Kidney epithelial cell (primary cell): ENCODE measurements at regions not wholly inside any gene's neighbourhood (a gene's known extent, or its start where the extent isn't known, plus 50 kb on each side); places are given as distances from the start of the nearest gene placed in this dataset.
A peak's percentile ranks its signal among the peaks of the same experiment; 100 is the strongest.

Experiments used
- DNase-seq: peaks from one replicate; pipeline ENCODE4 v3.0.0-alpha.2; 2010; ENCODE audit warnings: low read depth
- H3K27me3 ChIP-seq: 2 replicates; pipeline ENCODE4 v1.6.0; 2011; ENCODE audit warnings: low read length; ENCODE audit not compliant: control insufficient read depth, insufficient read depth
- H3K36me3 ChIP-seq: 2 replicates; pipeline ENCODE4 v1.5.1; 2011; ENCODE audit warnings: low read length; ENCODE audit not compliant: control insufficient read depth, insufficient read depth
- H3K4me3 ChIP-seq: 2 replicates; pipeline ENCODE4 v1.5.1; 2011; ENCODE audit warnings: low read depth, mild to moderate bottlenecking, control low read depth, low read length
- CTCF ChIP-seq: IDR thresholded peaks from 2 replicates; pipeline ENCODE4 v1.5.1; 2011; ENCODE audit warnings: mild to moderate bottlenecking, moderate library complexity, low read length, control low read depth, inconsistent platforms; ENCODE audit not compliant: insufficient read depth, poor library complexity, severe bottlenecking

DNA sequence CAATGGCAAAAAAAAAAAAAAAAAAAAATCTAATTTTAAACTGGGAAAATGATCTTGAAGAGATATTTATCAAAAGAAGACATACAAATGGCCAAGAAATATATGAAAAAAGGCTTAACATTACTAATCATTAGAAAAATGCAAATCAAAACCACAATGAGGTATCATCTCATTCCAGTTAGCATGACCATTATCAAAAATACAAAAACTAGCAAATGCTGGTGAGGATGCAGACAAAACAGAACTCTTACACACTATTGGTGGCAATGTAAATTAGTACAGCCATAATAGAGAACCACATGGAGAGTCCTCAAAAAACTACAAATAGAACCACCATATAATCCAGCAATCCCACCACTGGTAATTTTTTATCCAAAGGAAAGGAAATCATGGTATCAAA lies 489.6 kb downstream of the TNS3 start:
- Histone ChIP-seq H3K27me3 (no peaks in the 10 kb centered on the region), H3K4me3 (no peak overlapping the region), H3K36me3 (no peaks in the 10 kb centered on the region)
- DNase-seq: no peak
- TF ChIP-seq CTCF: no peak

GRCh38 chr7:47091141-47091540 lies 490.8 kb downstream of the TNS3 start:
- no peak for TF ChIP-seq CTCF
- H3K36me3 ChIP-seq: no peaks in the 10 kb centered on the region
- DNase-seq: peak; percentile 42
- no peaks in the 10 kb centered on the region for H3K27me3 ChIP-seq
- H3K4me3 ChIP-seq: no peak overlapping the region

DNA sequence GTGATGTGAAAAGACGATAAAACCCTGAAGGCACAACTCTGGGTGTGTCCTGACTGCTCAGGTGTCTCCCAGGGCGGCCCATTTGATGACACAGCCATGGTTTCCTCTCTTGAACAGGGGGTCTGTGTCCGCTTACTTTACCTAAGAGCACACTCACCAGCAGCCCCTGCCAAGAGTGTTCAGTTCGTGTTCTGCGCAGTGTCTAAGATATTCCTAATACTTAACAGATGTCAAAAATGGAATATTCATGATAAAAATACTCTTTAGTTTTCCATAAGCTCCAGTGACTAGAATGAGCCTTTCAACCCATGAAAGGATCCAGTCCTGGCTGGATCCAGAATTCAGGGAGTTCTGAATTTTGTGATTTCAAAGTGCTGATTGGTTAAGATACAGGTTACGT lies 492.4 kb downstream of the TNS3 start:
- no peak overlapping the region for H3K4me3 ChIP-seq
- no peak for TF ChIP-seq CTCF
- DNase-seq: no peak
- no peaks in the 10 kb centered on the region for H3K36me3 ChIP-seq
- H3K27me3 ChIP-seq: no peaks in the 10 kb centered on the region

GRCh38 chr7:47089068-47089417 lies 492.9 kb downstream of the TNS3 start:
- Histone ChIP-seq H3K4me3 (no peak overlapping the region), H3K36me3 (no peaks in the 10 kb centered on the region), H3K27me3 (no peaks in the 10 kb centered on the region)
- DNase-seq: no peak
- TF ChIP-seq CTCF: no peak

- no peak overlapping the region for H3K4me3 ChIP-seq
- TF ChIP-seq CTCF: peak; percentile 77
- H3K36me3 ChIP-seq: no peaks in the 10 kb centered on the region
- H3K27me3 ChIP-seq: no peaks in the 10 kb centered on the region
- DNase-seq: no peak
Observed at GRCh38 chr7:47088329-47089067, 493.4 kb downstream of the TNS3 start.

GRCh38 chr7:47087866-47088265 lies 494.0 kb downstream of the TNS3 start:
- TF ChIP-seq CTCF: no peak
- Histone ChIP-seq H3K4me3 (no peak overlapping the region), H3K36me3 (no peaks in the 10 kb centered on the region), H3K27me3 (no peaks in the 10 kb centered on the region)
- DNase-seq: peak; percentile 37
